Tongue (tissue), 1 donor: ENCODE measurements at regions not wholly inside any gene's neighbourhood (a gene's known extent, or its start where the extent isn't known, plus 50 kb on each side); places are given as distances from the start of the nearest gene placed in this dataset.
"Not testable (repeated sequence)": the region's sequence is repeated elsewhere in the genome, so short reads cannot be mapped to it uniquely, and the experiment has no call there.

ENCODE experiments used
- DNase-seq: peaks from one replicate; pipeline ENCODE4 v3.0.0-alpha.2; 2015

DNA sequence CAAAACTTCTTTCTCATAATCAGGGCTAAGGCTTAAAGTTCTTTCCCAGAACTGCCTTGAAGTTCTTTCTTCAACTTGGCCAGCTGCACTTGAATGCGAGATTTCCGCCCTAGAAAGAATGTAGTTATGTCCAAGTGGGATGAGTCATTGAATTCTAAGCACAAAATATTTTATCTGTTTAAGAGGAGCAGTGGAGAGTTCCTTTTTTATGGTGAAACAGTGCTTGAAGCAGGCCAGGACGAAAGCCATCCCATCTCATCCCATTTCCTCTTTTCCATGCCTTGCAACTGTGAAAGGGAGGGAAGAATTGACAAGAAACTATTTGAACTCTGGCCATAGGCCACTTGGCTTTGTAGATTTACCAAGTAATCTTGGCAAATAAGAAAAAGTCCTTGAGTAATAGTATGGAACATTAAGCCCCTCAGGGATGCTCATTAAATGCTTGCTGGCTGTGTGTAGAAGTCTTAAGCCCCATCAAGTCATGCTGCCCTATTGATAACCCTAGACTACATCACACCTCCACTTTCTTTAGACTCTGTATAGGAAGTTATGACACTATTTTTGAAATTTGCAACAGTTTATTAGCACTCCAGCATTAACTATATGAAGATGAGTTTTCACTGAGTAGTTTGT is 174.5 kb downstream of the KCTD12 start:
- peak; percentile 93 for DNase-seq

DNA sequence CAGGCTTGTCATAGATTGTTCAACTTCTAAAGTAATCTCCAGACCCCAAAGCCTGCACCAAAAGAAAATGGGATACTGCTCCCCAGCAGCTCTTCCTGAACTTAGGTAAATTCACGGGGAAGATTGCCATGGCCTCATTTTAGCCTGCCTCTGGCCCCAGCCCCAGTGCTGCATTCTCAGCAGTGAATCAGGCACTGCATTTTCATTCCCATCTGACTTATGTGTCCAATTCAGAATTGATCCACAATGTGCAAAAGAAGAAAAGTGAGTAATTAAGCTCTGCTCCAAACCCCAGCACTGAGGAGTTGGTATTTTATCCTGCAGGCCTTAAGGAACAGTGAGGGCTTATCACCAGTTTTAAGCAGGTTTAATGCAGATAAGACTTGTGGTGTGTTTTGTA is 176.4 kb downstream of the KCTD12 start:
- no peak for DNase-seq

DNA sequence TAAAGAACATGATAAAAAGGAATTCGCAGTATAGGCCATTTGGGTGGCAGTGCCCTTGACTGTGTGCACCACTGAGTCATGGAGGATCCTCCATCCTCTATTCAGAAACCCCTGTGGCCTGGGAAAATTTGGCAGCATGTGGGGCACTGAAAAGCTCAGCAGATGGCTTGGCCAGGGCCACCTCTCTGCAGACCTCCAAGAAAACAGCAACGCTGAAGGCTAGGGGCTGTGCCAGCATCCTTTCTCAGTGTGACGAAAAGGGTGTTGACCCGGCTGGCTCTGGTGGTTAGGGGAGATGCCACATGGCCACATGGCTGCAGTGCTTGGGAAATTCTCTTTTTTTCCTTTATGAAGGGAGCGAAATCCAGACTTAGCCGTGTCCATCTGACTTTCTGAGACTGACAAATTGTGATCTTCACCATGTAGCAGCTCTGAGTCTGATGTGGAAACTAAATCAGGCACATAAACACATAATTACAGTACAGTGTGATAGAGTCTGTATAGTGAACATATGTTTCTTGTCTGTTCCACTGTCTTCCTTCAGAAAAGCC is 178.0 kb downstream of the KCTD12 start:
- peak; percentile 85 for DNase-seq

DNA sequence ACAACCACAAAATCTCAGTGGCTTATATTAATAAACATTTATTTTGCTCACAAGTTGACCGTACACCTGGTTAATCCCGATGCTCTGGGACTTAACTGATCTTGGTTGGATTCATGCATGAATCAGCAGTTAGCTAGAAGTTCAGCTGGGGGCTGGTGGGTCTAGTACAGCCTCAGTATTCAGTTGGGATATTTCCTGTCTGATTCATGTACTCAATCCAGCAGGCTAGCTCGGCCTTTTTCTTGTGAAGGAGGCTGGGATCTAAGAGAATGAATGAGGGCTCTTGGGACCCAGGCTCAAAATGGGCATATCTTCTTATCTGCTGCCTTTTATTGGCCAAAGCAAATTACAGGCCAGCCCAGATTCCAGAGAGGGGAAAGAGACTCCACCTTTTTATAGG is 178.8 kb downstream of the KCTD12 start:
- no peak for DNase-seq

DNA sequence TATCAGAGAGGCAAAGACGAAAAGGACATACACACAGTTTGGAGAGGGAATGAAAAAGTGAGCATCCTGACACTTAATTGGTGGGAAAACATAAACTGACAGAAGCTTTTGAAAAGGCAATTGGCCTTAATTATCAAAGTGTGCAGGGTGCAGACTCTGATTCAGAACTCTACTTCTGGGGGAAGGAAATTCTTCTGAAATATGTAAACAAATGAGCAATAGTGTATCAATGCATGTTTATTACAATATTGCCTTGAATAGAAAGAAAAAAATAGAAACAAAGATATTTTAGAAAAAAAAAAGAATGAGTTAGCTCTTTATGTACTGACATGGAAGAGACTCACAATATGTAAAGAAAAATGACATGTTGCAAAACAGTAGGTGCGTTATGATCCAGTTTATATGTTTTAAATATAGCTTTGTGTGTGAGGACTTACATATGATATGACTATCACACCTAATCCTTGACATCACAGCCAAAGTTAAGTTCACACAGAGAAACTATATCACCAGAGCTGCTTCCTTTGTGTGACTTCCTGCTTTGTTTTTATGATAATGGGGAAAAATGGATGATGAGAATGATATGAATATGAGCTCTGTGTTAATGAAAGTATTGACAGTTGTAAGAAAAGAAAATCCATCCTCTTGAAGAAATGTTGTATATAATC is 182.4 kb downstream of the KCTD12 start:
- no peak for DNase-seq

DNA sequence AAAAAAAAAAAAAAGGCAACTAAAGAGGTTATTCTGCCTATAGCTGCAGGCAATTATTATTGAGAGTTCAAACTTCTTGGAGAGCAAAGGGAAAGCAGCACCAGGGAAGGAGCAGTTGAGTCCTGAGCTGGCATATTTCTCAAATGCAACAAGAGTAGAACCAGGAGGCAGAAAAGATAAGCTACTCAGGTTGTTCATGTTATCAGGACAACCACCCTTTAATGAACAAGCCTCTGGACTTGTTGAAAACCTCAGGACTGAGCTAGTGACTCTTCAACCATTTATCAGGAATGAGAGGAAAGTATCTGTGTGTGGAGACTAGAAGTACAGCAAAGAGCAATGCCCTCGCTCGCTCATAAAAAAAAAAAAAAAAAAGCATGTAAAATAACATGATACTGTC is 183.0 kb downstream of the KCTD12 start:
- no peak for DNase-seq

DNA sequence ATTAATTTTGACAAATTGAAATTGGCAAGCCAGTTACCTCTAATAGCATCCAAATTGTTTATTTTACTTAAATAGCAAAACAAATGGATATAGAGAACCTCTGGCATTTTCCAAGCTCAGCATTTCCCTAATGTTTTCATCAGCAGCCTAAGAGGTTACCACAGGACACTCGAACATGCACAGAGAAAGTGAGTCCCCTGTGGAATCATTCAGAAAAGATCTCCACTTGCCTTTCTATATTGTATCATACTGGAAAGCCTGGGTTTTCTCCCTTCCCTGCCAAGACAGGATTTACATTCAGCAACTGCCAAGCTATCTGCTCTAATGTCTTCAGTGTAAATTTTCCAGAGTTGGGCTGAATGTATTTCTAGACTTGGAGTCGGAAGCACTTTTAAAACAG is 188.9 kb downstream of the KCTD12 start:
- no peak for DNase-seq

DNA sequence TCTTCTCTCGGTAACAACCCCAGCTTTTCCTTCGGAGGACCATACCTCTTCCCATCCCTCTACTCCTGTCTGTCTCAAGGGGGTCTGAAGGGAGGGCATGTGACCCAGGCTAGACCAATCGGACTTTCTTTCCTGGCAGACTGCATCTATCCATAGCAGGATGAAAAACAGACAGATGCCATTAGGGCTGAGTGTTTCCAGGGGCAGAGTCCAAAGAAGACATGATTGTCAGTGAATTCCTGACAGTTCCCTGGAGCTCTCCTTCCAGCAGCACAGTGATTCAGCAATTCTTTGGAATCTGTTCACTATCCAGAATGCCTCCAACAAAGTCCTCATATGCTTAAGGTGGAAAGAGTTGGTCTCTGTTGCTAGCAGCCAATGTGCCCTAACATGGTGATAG is 189.8 kb downstream of the KCTD12 start:
- DNase-seq, result no peak

DNA sequence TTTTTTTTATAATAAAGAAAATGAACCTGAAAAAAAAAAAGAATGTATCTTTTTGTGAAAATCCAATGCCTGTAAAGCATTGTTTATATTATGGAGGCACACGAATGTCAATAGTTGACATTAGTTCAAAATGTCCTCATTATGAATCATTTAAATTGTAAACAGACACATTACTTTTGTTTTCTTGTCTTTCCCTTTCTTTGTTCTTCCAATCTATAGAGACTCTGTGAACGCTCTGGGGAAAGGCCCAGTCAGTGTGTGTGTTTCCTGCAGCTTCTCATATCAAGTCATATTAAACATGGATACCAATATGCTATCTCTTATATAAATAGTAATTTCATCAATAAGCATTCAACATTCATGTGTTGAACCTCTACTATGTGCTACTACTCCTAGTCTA is 193.1 kb downstream of the KCTD12 start:
- no peak for DNase-seq

DNA sequence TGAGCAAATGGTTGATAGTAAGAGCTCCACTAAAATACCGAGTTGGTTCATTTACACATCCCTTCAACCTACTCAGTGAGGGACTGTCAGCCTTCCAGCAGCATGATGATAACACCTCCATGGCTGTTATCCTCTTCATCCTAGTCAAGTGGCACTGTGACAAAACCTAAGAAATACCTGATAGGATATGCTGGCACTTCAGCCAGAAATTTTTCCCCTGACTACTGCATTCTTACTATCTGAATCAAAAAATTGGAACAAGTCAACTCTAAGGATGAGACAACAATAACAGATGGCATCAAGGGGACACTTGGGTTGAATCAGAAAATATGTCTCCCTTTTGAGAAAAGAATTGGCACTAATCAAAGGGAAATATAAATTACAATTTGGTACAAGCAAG is 193.9 kb downstream of the KCTD12 start:
- DNase-seq, result no peak

DNA sequence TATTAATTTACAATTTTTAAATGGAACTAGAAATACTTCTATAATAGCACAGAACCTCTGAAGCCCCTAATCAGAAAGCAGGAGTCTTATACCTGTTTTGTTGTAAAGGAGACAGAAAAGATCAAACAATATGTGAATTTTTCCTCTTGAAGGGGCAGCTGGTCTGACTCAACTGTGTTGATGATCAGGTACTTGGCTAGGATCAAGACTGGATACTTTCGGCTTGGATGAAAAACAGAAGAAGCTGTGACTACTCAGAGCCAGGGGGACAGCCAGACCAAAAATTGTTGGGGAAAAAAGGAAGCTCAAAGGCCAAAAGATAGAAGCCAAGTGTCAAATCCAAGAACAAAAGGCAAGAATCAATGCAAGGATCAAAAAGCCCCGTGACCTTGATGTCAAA is 195.6 kb downstream of the KCTD12 start:
- no peak for DNase-seq

DNA sequence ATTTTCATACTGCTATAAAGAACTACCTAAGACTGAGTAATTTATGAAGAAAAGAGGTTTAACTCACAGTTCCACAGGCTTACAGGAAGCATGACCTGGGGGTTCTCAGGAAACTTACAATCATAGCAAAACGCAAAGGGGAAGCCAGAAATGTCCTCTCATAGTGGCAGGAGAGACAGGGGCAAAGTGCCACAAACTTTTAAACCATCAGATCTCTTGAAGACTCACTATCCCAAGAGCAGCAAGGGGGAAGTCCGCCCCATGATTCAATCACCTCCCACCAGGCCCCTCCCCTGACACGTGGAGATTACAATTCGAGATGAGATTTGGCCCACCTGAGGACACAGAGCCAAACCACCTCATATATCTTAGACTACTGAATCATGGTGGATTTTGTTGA is 198.7 kb downstream of the KCTD12 start:
- no peak for DNase-seq

DNA sequence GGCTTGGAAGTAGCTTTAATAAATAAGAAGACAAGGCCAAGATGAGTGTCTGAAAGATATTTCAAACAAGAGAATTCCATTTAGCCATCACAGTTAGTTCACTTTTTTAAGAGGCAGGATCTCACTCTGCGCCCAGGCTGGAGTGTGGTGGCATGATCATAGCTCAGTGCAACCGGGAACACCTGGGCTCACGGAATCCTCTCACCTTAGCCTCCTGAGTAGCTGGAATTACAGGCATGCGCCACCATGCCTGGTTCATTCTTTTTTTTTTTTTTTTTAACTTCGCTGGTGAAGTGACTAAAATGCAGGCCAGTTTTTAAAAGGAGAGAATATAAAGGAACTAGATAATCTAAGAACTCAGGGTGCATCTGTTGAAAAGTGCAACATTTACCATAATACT is 200.3 kb downstream of the KCTD12 start:
- DNase-seq, result no peak

DNA sequence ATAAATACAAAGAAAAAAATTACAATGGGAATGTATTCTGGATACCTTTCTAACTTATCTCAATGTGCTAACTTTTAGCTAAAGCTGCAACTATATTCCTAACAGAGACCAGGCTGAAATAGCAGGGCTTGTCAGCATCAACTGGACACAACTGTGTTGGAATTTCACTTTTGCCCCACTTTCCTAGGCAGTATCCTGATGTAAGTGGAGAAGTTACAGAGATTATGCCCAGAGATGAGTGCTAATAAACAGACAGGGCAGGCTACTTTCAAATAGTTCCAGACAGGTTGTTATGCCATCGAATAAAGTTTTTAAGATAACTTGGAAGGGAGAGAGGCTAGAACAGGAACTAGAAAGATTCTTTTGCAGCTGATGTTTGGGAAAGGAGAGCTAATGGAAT is 201.9 kb downstream of the KCTD12 start:
- no peak for DNase-seq

DNA sequence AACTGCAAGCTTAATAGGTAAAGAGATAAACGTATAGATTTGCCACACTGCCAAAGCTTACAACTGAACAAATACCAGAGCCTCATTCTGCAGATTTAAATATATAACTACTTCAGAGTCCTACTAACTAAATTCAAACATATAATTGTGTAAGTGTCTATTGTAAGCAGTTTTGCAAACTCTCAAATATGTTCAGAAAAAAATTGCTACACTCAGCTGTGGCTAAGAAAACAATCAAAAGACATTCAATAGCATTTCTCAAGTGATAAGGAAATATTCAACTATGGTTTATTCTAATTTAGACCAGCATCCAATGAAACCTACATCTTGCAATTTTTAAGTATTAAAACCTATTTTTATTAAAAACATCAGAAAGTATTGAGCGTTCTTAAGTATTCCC is 202.4 kb downstream of the KCTD12 start:
- no peak for DNase-seq

DNA sequence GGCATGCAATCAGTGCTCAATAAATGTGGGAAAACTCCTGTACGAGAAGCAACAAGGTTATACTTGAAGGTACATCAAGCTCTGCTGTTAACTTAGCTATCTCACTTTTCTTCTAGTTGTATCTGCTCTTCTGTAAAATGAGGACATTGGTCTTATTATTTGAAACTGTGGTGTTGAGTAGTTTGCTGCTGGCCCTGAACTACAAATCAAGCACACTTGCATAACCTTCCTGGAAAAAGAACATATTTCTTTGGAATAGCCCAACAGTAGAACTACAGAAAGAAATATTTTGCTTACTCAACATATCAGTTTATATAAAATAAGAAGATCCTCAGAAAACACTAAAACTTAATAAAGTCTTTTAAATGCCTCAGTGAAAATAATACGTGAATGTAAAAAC is 203.0 kb downstream of the KCTD12 start:
- DNase-seq, result no peak

DNA sequence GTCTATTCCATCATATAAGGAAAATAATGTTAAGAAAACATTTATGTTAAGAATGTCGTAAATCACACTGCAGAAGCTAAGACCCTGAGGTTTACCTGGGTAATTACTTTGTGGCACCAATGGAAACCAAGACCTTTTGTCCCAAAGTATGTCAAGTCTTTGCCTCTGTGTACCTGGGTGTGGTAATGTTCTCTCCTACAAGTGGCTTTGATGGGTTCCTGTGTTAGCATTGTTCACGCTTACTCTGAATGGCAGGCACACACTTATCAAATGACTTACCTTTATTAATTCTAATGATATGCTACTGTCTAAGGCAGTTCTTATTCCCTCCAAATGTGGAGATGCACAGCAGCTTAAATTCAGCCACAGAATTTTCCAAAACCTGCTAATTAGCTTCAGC is 206.1 kb downstream of the KCTD12 start:
- DNase-seq, result no peak

DNA sequence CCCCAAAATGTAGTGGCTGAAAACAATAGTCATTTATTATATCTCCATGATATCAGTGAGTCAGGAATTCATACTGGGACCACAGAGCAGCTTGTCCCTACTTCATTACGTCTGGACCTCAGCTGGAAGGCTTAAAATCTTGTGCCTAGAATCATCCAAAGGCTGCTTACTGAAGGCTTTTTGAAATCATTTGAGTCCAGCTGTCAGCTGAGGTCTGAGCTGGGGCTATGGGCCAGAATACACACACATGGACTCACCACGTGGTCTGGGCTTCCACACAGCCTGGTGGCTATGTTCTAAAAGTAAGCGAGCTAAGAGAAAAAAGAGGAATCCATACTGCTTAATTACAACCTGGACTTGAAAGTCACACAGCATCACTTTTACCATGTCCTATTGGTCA is 209.2 kb downstream of the KCTD12 start:
- DNase-seq, result peak; percentile 82

DNA sequence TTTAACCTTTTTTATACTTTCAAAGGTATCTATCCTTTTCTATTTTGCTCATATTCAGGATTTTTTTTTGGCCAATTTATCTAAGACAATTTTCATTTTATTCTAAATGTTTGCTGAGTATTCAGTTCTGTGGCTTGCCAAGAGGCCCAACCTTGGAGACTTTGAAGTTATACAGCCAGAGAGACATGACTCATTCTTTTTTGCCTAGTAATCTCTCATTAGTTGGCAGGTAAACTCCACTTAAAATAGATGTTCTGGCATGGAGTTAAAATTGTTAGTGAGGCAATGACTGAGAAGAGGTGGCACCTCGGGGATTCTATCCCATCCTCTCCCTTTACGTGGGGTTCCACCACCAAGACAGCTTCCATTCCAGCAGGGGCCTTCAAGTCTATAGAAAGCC is 213.8 kb downstream of the KCTD12 start:
- no peak for DNase-seq

DNA sequence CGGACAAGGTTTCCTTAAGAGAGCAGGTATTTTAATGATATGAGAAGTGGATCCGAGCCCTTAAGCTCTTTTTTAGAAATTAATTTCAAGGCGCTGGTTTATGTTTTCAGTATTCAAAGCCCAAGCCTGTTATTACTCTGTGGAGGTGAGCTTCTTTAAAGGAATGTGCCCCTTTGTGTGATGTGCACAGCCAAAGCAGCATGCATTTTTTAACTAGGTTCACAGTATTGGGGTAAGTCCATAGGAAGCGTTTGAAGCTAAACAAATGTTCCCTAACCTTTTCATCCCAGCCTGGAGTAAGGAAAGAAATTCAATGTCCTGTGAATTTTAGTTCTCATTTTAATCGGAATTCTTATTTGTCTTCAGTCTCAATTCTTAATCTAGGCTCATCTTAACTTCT is 217.5 kb downstream of the KCTD12 start:
- no peak for DNase-seq

DNA sequence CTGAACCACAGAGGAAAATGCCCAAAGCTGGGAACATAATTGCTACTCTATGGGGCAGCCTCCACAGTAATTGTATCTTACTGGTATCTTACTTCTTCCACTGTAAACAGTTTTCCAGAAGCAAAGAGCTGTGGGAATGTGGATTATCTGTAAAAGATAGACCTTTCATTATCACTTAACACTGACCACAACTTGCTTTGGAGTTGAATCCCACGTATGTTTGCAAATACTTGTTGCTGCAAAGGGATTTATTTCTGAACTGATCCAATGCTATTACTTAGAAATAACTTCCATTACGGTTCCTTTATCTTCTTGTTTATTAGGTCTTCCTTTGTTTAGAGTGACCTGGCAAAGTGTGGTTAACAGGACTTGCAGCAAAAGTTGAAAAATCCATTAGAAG is 218.1 kb downstream of the KCTD12 start:
- DNase-seq, result no peak

DNA sequence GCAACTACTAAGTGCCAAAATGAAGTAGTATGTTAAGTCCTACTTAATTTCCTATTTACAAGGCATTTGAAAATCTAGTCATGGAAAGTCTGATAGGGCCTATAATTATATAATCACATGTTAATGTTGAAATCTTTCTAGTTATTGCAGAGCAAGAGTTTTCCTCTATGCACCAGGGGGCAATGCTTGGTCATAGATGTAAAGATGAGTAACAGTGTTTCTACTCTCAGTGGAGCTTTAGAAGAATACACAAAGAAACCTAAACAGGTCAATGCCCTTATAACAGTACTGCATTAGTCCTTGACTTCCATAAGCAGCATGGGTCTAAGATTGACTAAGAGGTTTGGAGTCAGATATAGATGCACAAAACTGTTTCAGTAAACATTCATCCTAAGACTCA is 218.7 kb downstream of the KCTD12 start:
- DNase-seq, result peak; percentile 56

DNA sequence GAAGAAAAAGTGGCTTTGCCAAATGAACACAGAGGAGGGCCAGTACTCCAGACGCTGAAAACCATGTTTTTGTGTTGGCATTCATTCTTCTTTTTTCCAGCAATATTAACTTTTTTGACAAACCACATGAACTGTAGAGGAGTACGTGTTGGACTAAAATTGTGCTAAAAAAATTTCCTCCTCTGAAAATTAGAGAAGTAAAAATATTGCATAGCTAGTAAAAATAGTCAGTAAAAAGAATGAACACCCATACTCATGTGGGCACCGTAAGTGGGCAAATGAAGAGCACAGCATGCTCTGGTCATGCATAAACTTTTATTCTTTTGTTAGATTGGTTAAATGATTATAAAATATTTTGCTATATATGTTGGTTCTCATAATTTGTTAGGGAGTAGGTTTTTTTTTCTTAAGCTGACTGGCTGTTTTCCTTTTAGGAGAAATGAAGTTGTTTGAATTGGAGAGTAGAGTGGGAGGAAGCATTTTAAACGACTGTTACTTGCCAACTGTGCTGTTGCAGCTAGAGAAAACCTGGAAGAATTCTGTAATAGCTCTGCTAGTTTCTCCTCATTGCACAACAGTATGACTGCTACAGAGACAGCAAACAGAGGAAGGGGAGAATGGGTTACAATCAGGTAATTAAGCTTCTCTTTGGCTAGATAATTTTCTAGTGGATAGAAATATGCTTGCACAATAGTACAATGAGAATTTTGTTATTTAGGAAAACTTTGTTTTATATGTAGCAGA is 222.4 kb downstream of the KCTD12 start:
- peak; percentile 17 for DNase-seq

DNA sequence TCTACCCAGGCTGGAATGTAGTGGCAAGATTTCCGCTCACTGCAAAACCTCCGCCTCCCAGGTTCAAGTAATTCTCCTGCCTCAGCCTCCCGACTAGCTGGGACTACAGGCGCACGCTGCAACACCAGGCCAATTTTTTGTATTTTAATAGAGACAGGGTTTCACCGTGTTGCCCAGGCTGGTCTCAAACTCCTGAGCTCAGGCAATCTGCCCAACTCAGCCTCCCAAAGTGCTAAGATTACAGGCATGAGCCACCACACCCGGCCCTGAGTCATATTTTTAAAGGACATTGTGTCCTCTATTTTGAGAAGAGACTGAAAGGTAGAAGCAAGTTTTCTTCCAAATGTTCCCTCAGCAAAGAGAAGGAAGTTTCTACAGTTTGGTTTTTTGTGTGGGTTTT is 227.1 kb downstream of the KCTD12 start:
- not testable (repeated sequence) for DNase-seq
